Mesodermal cell (in vitro differentiated cells): ENCODE measurements at regions not wholly inside any gene's neighbourhood (a gene's known extent, or its start where the extent isn't known, plus 50 kb on each side); places are given as distances from the start of the nearest gene placed in this dataset.

Source experiments
- H3K27ac ChIP-seq: 2 replicates; pipeline ENCODE4 v1.7.0; 2013; ENCODE audit warnings: mild to moderate bottlenecking, low read depth, low read length, moderate library complexity; ENCODE audit not compliant: severe bottlenecking
- H3K36me3 ChIP-seq: 2 replicates; pipeline ENCODE4 v1.7.1; 2013; ENCODE audit warnings: mild to moderate bottlenecking, low read length, moderate library complexity; ENCODE audit not compliant: control insufficient read depth, insufficient read depth
- H3K4me1 ChIP-seq: one replicate; pipeline ENCODE4 v1.7.1; 2013; ENCODE audit warnings: mild to moderate bottlenecking, low read length; ENCODE audit not compliant: insufficient read depth, control insufficient read depth, poor library complexity, severe bottlenecking
- H3K4me3 ChIP-seq: 2 replicates; pipeline ENCODE4 v1.7.0; 2013; ENCODE audit warnings: low read length, control low read depth, mild to moderate bottlenecking; ENCODE audit not compliant: insufficient read depth, poor library complexity, severe bottlenecking; ENCODE audit errors: extremely low read depth
- H3K9me3 ChIP-seq: 2 replicates; pipeline ENCODE4 v1.7.1; 2013; ENCODE audit warnings: mild to moderate bottlenecking, low read length, moderate library complexity; ENCODE audit not compliant: control insufficient read depth
- WGBS, 2 experiments: methylation state at CpG; one replicate each; pipeline ENCODE4 v1.1.5; 2013; ENCODE audit warnings: missing lambda C conversion rate in 2 of 2; ENCODE audit not compliant: insufficient coverage in 2 of 2; 5-methylcytosine and 5-hydroxymethylcytosine counted together

DNA sequence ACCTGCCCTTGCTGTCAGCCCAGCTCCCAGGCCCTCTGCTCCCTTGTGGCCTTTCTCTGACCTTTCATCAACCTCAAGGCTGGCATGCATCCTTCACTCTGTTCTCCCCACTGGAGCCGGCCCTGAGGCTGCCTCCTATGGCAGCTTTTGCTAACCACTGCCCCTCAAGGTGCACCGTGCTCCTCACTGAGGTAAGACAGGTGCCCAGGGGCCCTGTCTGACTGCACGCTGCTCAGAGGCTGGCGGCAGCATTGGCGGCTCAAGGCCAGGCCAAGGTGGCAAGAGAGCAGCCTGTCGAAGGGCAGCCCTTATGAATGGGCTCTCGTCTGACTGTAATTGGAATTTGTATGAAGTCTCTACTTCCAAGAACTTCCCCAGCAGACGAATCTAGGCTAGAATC is 172.6 kb downstream of the ZNF248 start:
- no peaks in the 10 kb centered on the region for H3K36me3 ChIP-seq
- no peak overlapping the region for H3K4me3 ChIP-seq
- no peak overlapping the region for H3K27ac ChIP-seq
- WGBS, 2 experiments: 66 to 85% methylated on average over 6 to 7 of the region's 8 CpGs
- peaks cover 79% of the 10 kb centered on the region for H3K9me3 ChIP-seq
- H3K4me1 ChIP-seq: no peaks in the 10 kb centered on the region

DNA sequence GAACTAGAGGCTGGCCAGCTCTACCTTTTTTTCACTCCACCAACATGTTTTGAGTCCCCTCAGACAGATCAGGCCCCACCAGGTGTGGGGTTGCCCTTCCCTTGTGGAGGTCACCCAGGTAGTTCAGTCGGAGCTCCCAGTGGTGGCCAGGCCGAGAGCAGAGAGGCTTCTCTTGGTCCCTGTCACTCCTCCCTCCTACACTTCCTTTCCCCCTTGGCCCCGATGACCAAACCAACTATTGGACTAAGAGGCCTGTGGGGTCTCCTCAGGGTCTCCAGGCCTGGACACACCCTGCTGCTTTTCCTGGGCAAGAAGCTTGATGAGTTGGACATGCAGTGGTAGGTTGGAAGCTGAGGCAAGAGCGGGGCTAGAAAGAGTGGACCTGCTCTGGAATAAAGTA is 174.8 kb downstream of the ZNF248 start:
- H3K4me3 ChIP-seq: no peak overlapping the region
- H3K4me1 ChIP-seq: no peaks in the 10 kb centered on the region
- peaks cover 92% of the 10 kb centered on the region for H3K9me3 ChIP-seq
- H3K27ac ChIP-seq: no peak overlapping the region
- WGBS, 2 experiments: 69 to 74% methylated on average over 3 of the region's 4 CpGs
- H3K36me3 ChIP-seq: no peaks in the 10 kb centered on the region

- Histone ChIP-seq H3K4me3 (no peak overlapping the region), H3K4me1 (no peaks in the 10 kb centered on the region)
- 87 to 90% methylated on average over 10 of the region's 12 CpGs for WGBS, 2 experiments
Observed at GRCh38 chr10:37681617-37681999, 175.8 kb downstream of the ZNF248 start.

DNA sequence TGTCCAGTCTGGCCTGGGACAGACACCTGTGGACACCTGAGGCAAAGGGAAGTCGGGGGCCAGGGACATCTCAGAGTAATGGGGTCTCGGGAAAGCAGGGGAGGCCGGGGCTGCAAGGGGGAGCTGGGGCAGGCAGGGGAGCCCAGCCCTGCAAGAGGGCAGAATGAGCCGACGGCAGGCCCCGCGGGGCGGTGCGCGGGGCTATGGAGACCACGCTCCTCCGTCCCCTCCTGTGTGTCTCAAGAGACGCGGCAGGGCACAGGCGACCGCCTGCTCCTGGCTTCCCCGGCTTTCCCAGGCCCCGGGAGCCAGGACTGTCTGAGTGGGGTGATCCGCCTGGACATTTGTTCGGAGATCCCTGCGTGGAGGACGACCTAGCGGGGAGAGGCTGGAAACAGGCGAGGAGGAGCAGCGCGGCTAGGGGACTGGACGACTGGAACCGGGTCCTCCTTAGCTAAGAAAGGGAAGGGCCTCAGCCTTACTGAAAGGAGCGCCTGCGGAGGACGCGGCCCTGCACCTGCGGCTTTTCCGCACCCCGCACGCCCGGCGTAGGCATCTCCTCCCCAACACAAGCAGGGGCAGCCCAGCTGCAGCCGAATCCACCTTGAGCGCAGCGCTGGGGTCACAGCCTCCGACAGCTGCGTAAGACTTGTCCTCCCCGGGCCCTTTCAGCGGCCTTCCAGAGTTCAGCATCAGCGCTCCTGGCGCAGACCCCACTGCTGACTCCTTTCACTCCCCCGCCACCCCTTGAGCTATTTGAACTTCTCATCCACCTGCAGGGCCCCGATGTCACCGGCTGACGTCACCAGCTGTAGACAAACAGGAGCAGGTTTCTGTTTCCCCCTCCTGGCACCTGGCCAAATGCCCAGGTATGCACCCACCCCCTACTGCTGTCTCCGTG is 176.4 kb downstream of the ZNF248 start:
- 87 to 95% methylated on average over 33 to 49 of the region's 52 CpGs for WGBS, 2 experiments
- H3K9me3 ChIP-seq: peaks cover 75% of the 10 kb centered on the region

More at GRCh38 chr10:37681617-37681999, 175.8 kb downstream of the ZNF248 start:
- no peaks in the 10 kb centered on the region for H3K36me3 ChIP-seq
- no peak overlapping the region for H3K27ac ChIP-seq
- peaks cover 82% of the 10 kb centered on the region for H3K9me3 ChIP-seq

DNA sequence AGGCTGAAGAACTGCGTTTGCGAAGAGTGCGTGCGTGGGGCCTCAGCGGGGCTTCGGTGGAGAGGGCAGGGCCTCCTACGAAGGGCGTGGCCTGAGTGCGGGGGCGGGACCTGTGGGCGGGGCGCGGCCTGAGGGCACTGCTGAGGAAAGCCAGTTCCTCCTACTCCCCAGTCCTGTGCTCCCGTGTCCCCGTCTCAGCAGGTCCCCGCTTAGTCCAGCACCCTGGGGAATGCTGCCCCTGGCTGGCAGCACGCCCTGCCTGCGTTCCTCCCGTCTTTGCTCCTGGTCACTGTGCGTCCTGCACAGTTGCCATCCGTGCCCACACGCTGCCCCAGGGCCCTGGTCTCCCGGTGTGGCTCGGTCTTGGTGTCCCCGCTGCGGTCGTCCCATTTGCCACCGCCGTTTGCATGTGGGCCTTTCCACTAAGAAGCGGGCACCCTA is 177.1 kb downstream of the ZNF248 start:
- H3K4me3 ChIP-seq: no peak overlapping the region
- H3K36me3 ChIP-seq: no peaks in the 10 kb centered on the region
- H3K9me3 ChIP-seq: peaks cover 68% of the 10 kb centered on the region
- H3K4me1 ChIP-seq: no peaks in the 10 kb centered on the region
- WGBS, 2 experiments: 92 to 95% methylated on average over 19 to 30 of the region's 30 CpGs
- no peak overlapping the region for H3K27ac ChIP-seq

More for the DNA sequence above, 176.4 kb downstream of the ZNF248 start:
- H3K36me3 ChIP-seq: no peaks in the 10 kb centered on the region
- H3K27ac ChIP-seq: no peak overlapping the region
- no peaks in the 10 kb centered on the region for H3K4me1 ChIP-seq
- H3K4me3 ChIP-seq: no peak overlapping the region

- 84 to 89% methylated on average over 7 to 8 of the region's 8 CpGs for WGBS, 2 experiments
- H3K9me3 ChIP-seq: peaks cover 61% of the 10 kb centered on the region
- H3K27ac ChIP-seq: no peak overlapping the region
- H3K36me3 ChIP-seq: no peaks in the 10 kb centered on the region
- H3K4me3 ChIP-seq: no peak overlapping the region
- no peaks in the 10 kb centered on the region for H3K4me1 ChIP-seq
Observed at GRCh38 chr10:37679465-37679864, 177.9 kb downstream of the ZNF248 start.

DNA sequence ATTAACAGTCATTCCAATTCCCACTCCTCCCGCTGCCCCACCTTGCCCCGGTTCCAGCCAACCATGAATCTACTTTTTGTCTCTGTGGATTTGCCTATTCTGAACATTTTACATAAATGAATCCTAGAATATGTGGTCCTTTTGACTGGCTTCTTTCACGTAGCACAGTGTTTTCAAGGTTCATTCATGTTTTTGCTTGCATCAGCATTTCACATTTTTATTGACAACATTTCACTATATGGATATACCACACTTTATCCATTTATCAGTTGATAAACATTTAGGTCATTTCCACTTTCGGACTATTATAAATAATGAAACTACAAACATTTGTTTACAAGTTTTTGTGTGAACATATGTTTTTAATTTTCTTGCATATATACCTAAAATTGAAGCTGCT is 182.0 kb downstream of the ZNF248 start:
- 64 to 73% methylated on average over 2 to 3 of the region's 4 CpGs for WGBS, 2 experiments
- H3K36me3 ChIP-seq: no peaks in the 10 kb centered on the region

GRCh38 chr10:37671802-37672201 is 185.6 kb downstream of the ZNF248 start:
- Histone ChIP-seq H3K4me1 (no peaks in the 10 kb centered on the region), H3K27ac (no peak overlapping the region), H3K4me3 (no peak overlapping the region), H3K36me3 (no peaks in the 10 kb centered on the region), H3K9me3 (peaks cover 18% of the 10 kb centered on the region)
- WGBS, 2 experiments: no CpG with 5 or more reads among the region's 1 CpG

More for the DNA sequence above, 182.0 kb downstream of the ZNF248 start:
- H3K4me3 ChIP-seq: no peak overlapping the region
- no peak overlapping the region for H3K27ac ChIP-seq
- H3K4me1 ChIP-seq: no peaks in the 10 kb centered on the region
- peaks cover 34% of the 10 kb centered on the region for H3K9me3 ChIP-seq

DNA sequence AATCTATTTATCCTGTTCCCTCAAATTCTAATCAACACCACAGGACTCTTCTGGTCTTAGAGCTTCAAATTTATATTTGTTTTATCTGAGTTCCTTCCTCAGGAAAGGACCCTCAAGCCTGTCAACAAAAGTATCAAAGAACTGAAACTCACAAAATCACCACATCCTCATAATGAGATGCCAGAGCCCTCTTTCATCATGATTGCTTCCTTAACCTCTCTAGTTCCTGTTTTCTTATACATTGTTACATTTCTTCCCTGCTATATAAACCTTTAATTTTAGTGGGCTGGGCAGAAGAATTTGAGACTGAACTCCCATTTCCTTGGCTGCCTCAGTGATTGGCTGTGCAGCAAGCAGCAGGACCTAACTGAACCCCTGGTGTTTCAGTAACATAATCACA is 189.7 kb downstream of the ZNF248 start:
- Histone ChIP-seq H3K4me1 (no peaks in the 10 kb centered on the region), H3K36me3 (no peaks in the 10 kb centered on the region), H3K27ac (no peak overlapping the region), H3K4me3 (no peak overlapping the region), H3K9me3 (peaks cover 31% of the 10 kb centered on the region)

- H3K27ac ChIP-seq: no peak overlapping the region
- no peak overlapping the region for H3K4me3 ChIP-seq
- peaks cover 30% of the 10 kb centered on the region for H3K9me3 ChIP-seq
- no peaks in the 10 kb centered on the region for H3K4me1 ChIP-seq
- 56 to 100% methylated on average over 1 to 2 of the region's 2 CpGs for WGBS, 2 experiments
- H3K36me3 ChIP-seq: no peaks in the 10 kb centered on the region
Observed at GRCh38 chr10:37654466-37654865, 202.9 kb downstream of the ZNF248 start.

DNA sequence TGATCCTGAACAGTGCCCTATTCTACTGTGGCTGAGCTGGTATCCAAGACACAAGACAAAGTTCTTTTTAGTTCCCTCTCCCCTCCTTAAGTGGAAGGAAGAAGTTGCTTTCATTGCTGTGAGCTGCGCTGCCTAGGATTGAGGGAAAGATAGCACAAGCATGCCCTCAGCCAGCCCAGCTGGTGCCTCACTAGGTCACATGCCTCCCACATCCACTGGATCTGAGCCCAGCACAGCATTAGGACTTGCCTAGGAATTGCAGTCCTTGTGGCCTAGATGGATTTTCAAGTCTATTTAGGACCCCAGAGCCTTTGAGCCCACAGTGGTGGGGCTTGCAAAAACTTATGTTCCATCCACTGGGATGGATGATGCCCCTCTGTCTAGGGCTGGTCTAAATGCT is 214.2 kb downstream of the ZNF248 start:
- peaks cover 27% of the 10 kb centered on the region for H3K9me3 ChIP-seq
- H3K4me1 ChIP-seq: no peaks in the 10 kb centered on the region
- WGBS, 2 experiments: 50% methylated on average over 1 of the region's 1 CpG; no CpG with 5 or more reads in 1 of the 2 experiments
- H3K4me3 ChIP-seq: no peak overlapping the region
- no peaks in the 10 kb centered on the region for H3K36me3 ChIP-seq
- no peak overlapping the region for H3K27ac ChIP-seq
